Mesendoderm (in vitro differentiated cells): ENCODE measurements at regions not wholly inside any gene's neighbourhood (a gene's known extent, or its start where the extent isn't known, plus 50 kb on each side); places are given as distances from the start of the nearest gene placed in this dataset.
A peak's percentile ranks its signal among the peaks of the same experiment; 100 is the strongest.
"Not testable (repeated sequence)": the region's sequence is repeated elsewhere in the genome, so short reads cannot be mapped to it uniquely, and the experiment has no call there.

Experiments used
- DNase-seq: peaks from one replicate; pipeline ENCODE4 v3.0.0; 2013
- H2AK5ac ChIP-seq: 2 replicates; pipeline ENCODE4 v1.6.1; 2013; ENCODE audit warnings: low read length, inconsistent platforms
- H2BK120ac ChIP-seq: 2 replicates; pipeline ENCODE4 v1.6.1; 2013; ENCODE audit warnings: low read depth, mild to moderate bottlenecking, low read length, moderate library complexity, mixed read lengths
- H2BK15ac ChIP-seq: replicated peaks from 2 replicates; pipeline ENCODE4 v1.6.1; 2013; ENCODE audit warnings: low read depth, mild to moderate bottlenecking, moderate library complexity
- H2BK5ac ChIP-seq: 2 replicates; pipeline ENCODE4 v1.6.1; 2013; ENCODE audit warnings: low read length, inconsistent platforms
- H3K18ac ChIP-seq: 2 replicates; pipeline ENCODE4 v1.6.1; 2013; ENCODE audit warnings: mild to moderate bottlenecking, low read length, mixed read lengths
- H3K23ac ChIP-seq: one replicate; pipeline ENCODE4 v1.6.1; 2013; ENCODE audit warnings: low read length
- H3K27ac ChIP-seq: 2 replicates; pipeline ENCODE4 v1.5.1; 2013; ENCODE audit warnings: low read depth, mild to moderate bottlenecking, inconsistent platforms, low read length, moderate library complexity
- H3K27me3 ChIP-seq: 2 replicates; pipeline ENCODE4 v1.6.1; 2013; ENCODE audit warnings: low read length, control low read depth, mild to moderate bottlenecking, inconsistent platforms; ENCODE audit not compliant: insufficient read depth, poor library complexity
- H3K36me3 ChIP-seq: 2 replicates; pipeline ENCODE4 v1.6.1; 2013; ENCODE audit warnings: low read length, inconsistent platforms; ENCODE audit not compliant: control insufficient read depth, insufficient read depth
- H3K4ac ChIP-seq: one replicate; pipeline ENCODE4 v1.6.1; 2013; ENCODE audit warnings: low read depth, mild to moderate bottlenecking, low read length, moderate library complexity
- H3K4me1 ChIP-seq: 2 replicates; pipeline ENCODE4 v1.6.1; 2013; ENCODE audit warnings: low read depth, low read length, inconsistent platforms; ENCODE audit not compliant: control insufficient read depth
- H3K4me2 ChIP-seq: 2 replicates; pipeline ENCODE4 v1.6.1; 2013; ENCODE audit warnings: low read length
- H3K4me3 ChIP-seq: 2 replicates; pipeline ENCODE4 v1.5.1; 2013; ENCODE audit warnings: mild to moderate bottlenecking, low read length
- H3K56ac ChIP-seq: one replicate; pipeline ENCODE4 v1.6.1; 2013; ENCODE audit warnings: low read length
- H3K79me1 ChIP-seq: 2 replicates; pipeline ENCODE4 v1.6.1; 2013; ENCODE audit warnings: low read length, inconsistent platforms
- H3K79me2 ChIP-seq: 2 replicates; pipeline ENCODE4 v1.6.1; 2013; ENCODE audit warnings: mild to moderate bottlenecking, low read length; ENCODE audit not compliant: control insufficient read depth, insufficient read depth
- H3K9ac ChIP-seq: 2 replicates; pipeline ENCODE4 v1.6.1; 2013; ENCODE audit warnings: low read length, inconsistent platforms
- H4K5ac ChIP-seq: one replicate; pipeline ENCODE4 v1.6.1; 2013; ENCODE audit warnings: low read length
- H4K8ac ChIP-seq: one replicate; pipeline ENCODE4 v1.6.1; 2013; ENCODE audit warnings: low read depth, mild to moderate bottlenecking, control low read depth, low read length, moderate library complexity
- WGBS: extraction: QIAGEN DNeasy Blood & Tissue Kit; methylation state at CpG from one replicate; pipeline ENCODE4 v1.1.7; 2013; ENCODE audit warnings: low lambda C conversion rate, missing lambda C conversion rate; ENCODE audit not compliant: insufficient coverage; ENCODE audit errors: extremely low coverage; 5-methylcytosine and 5-hydroxymethylcytosine counted together

GRCh38 chrX:40807384-40807783 lies 72.0 kb upstream of the MED14 start:
- DNase-seq = no peak
- no CpG with 5 or more reads among the region's 4 CpGs for WGBS

DNA sequence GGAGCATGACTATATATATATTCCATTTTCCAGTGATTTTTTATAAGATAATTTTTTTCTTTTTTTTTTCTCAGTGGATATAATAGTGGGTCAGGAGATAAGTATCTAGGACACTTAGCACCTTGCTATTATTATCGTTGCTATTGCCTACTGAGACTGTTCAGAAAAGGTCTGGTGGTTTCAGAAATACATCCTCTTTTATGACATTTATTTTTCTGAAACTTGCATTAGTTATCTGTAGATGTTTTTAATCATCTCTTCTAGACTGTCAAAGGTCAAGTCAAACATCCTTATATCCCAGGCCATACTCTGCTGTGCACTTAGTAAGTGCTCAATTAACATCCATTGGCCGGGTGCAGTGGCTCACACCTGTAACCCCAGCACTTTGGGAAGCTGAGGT lies 72.9 kb upstream of the MED14 start:
- no peak overlapping the region for H2BK5ac ChIP-seq
- H3K4ac ChIP-seq = no peak overlapping the region
- no peak overlapping the region for H4K5ac ChIP-seq
- H3K4me2 ChIP-seq = no peak overlapping the region
- no peak overlapping the region for H3K56ac ChIP-seq
- no peak overlapping the region for H4K8ac ChIP-seq
- H3K23ac ChIP-seq = no peak overlapping the region
- no peak overlapping the region for H2BK120ac ChIP-seq
- H3K27ac ChIP-seq = no peak overlapping the region
- no CpG with 5 or more reads among the region's 2 CpGs for WGBS
- H3K9ac ChIP-seq = no peak overlapping the region
- no peak overlapping the region for H3K4me3 ChIP-seq
- H2BK15ac ChIP-seq = no peak overlapping the region
- no peaks in the 10 kb centered on the region for H3K36me3 ChIP-seq
- no peaks in the 10 kb centered on the region for H3K79me1 ChIP-seq
- no peak overlapping the region for H2AK5ac ChIP-seq
- H3K79me2 ChIP-seq = no peaks in the 10 kb centered on the region
- H3K27me3 ChIP-seq = no peaks in the 10 kb centered on the region
- DNase-seq = no peak
- H3K18ac ChIP-seq = no peak overlapping the region
- no peaks in the 10 kb centered on the region for H3K4me1 ChIP-seq

More at GRCh38 chrX:40807384-40807783, 72.0 kb upstream of the MED14 start:
- Histone ChIP-seq H2AK5ac (no peak overlapping the region), H3K36me3 (no peaks in the 10 kb centered on the region), H3K27me3 (no peaks in the 10 kb centered on the region), H3K79me1 (no peaks in the 10 kb centered on the region), H3K79me2 (no peaks in the 10 kb centered on the region), H3K4ac (no peak overlapping the region), H3K4me3 (no peak overlapping the region), H2BK120ac (no peak overlapping the region), H3K56ac (no peak overlapping the region), H3K4me2 (no peak overlapping the region), H2BK15ac (no peak overlapping the region), H3K9ac (no peak overlapping the region), H3K4me1 (no peaks in the 10 kb centered on the region), H3K18ac (no peak overlapping the region), H2BK5ac (no peak overlapping the region), H3K23ac (no peak overlapping the region), H3K27ac (no peak overlapping the region), H4K8ac (no peak overlapping the region), H4K5ac (no peak overlapping the region)

GRCh38 chrX:40809210-40809609 lies 73.9 kb upstream of the MED14 start:
- Histone ChIP-seq H3K4me1 (no peaks in the 10 kb centered on the region), H3K27ac (no peak overlapping the region), H2BK15ac (no peak overlapping the region), H3K4me3 (no peak overlapping the region), H3K79me1 (no peaks in the 10 kb centered on the region), H2AK5ac (no peak overlapping the region), H3K79me2 (no peaks in the 10 kb centered on the region), H3K9ac (no peak overlapping the region), H4K8ac (no peak overlapping the region), H3K36me3 (no peaks in the 10 kb centered on the region), H3K27me3 (no peaks in the 10 kb centered on the region), H2BK5ac (no peak overlapping the region), H3K18ac (no peak overlapping the region), H2BK120ac (no peak overlapping the region), H4K5ac (no peak overlapping the region), H3K56ac (no peak overlapping the region), H3K4me2 (no peak overlapping the region), H3K23ac (no peak overlapping the region), H3K4ac (no peak overlapping the region)
- DNase-seq = no peak

- H4K5ac ChIP-seq, H3K23ac ChIP-seq, H3K27me3 ChIP-seq, H3K27ac ChIP-seq, H2BK15ac ChIP-seq, H3K9ac ChIP-seq, H3K4me3 ChIP-seq, H3K56ac ChIP-seq, H3K79me1 ChIP-seq, H4K8ac ChIP-seq, H3K4ac ChIP-seq, H3K36me3 ChIP-seq, H3K4me2 ChIP-seq, H3K18ac ChIP-seq, H2BK5ac ChIP-seq, H2BK120ac ChIP-seq, H3K79me2 ChIP-seq, H2AK5ac ChIP-seq, H3K4me1 ChIP-seq: not testable (repeated sequence)
- peak; percentile 4 for DNase-seq
These were observed 79.7 kb upstream of the MED14 start for GRCh38 chrX:40815045-40815444.

DNA sequence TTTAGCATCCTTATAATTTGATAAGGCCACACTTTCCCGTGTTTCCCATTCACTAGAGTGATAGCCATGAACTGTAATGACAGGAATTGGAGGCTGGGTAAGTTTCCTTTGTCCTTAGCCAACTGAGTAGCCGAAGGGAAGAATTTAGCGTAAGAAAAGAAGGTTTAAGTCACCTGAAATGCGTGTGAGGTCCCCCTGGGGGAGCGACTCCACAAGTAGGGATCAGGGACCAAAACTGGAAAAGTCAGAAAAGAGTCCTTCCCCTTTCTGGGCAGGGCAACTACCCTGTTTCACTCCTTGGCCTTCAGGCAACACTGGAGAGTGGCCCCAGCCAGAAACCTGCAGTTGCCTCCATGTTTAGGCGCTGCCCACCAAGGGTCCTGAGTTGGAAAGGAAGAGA lies 81.6 kb upstream of the MED14 start:
- Histone ChIP-seq H3K4me1 (no peaks in the 10 kb centered on the region), H3K4ac (no peak overlapping the region), H2BK15ac (no peak overlapping the region), H3K18ac (no peak overlapping the region), H4K8ac (no peak overlapping the region), H3K9ac (no peak overlapping the region), H3K79me1 (no peaks in the 10 kb centered on the region), H2BK120ac (no peak overlapping the region), H3K79me2 (no peaks in the 10 kb centered on the region), H3K23ac (no peak overlapping the region), H3K27ac (no peak overlapping the region), H3K36me3 (no peaks in the 10 kb centered on the region), H2AK5ac (no peak overlapping the region), H4K5ac (no peak overlapping the region), H3K27me3 (no peaks in the 10 kb centered on the region), H2BK5ac (no peak overlapping the region), H3K56ac (no peak overlapping the region), H3K4me2 (no peak overlapping the region), H3K4me3 (no peak overlapping the region)
- no peak for DNase-seq
- WGBS = no CpG with 5 or more reads among the region's 6 CpGs

DNA sequence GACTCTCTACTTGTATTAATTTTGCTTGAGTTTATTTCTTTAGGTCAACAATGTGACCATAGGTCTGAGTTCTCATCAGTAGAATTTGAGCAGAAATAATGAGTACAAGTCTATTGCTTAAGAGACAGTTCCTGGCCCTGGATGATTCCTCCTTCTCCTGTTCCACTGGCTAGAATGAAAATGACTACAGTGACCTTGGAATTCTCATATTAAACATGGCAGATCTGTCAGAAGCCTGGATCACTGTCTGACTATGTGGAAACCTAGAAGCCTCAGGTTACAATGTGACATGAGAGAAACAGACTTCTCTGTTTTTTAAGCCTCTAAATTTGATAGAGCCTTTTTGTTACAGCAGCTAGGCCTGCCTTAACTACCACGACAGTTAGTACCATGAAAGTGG lies 82.9 kb upstream of the MED14 start:
- Histone ChIP-seq H4K8ac (no peak overlapping the region), H3K79me2 (no peaks in the 10 kb centered on the region), H3K4ac (no peak overlapping the region), H3K4me2 (no peak overlapping the region), H3K18ac (no peak overlapping the region), H3K56ac (no peak overlapping the region), H3K4me1 (no peaks in the 10 kb centered on the region), H2AK5ac (no peak overlapping the region), H3K9ac (no peak overlapping the region), H3K27me3 (no peaks in the 10 kb centered on the region), H2BK120ac (no peak overlapping the region), H4K5ac (no peak overlapping the region), H2BK15ac (no peak overlapping the region), H3K36me3 (no peaks in the 10 kb centered on the region), H3K23ac (no peak overlapping the region), H3K79me1 (no peaks in the 10 kb centered on the region), H3K27ac (no peak overlapping the region), H3K4me3 (no peak overlapping the region), H2BK5ac (no peak overlapping the region)
- WGBS = no CpG with 5 or more reads among the region's 1 CpG
- DNase-seq = no peak
